Endothelial cell of umbilical vein (primary cell): ENCODE measurements at regions not wholly inside any gene's neighbourhood (a gene's known extent, or its start where the extent isn't known, plus 50 kb on each side); places are given as distances from the start of the nearest gene placed in this dataset.

Source experiments
- EZH2 ChIP-seq: IDR thresholded peaks from 2 replicates; pipeline ENCODE4 v1.6.1; 2012; ENCODE audit warnings: borderline replicate concordance, low read depth, mild to moderate bottlenecking, moderate library complexity, low read length, inconsistent platforms; ENCODE audit not compliant: severe bottlenecking
- FOS ChIP-seq: IDR thresholded peaks from 2 replicates; pipeline ENCODE4 v1.6.1; 2011; ENCODE audit warnings: mild to moderate bottlenecking, low read length, moderate library complexity, borderline replicate concordance; ENCODE audit not compliant: insufficient read depth
- MYC ChIP-seq: IDR thresholded peaks from one replicate; pipeline ENCODE4 v1.6.1; 2011; ENCODE audit warnings: mild to moderate bottlenecking, low read depth, low read length
- POLR2A ChIP-seq: IDR thresholded peaks from 2 replicates; pipeline ENCODE4 v1.6.1; 2012; ENCODE audit warnings: low read depth, mild to moderate bottlenecking, control low read depth, low read length
- POLR2AphosphoS5 ChIP-seq: IDR thresholded peaks from 2 replicates; pipeline ENCODE4 v1.6.1; 2012; ENCODE audit warnings: low read depth, mild to moderate bottlenecking, control low read depth, low read length, moderate library complexity; ENCODE audit not compliant: insufficient read depth
- TF ChIP-seq, protein P1 (sequence below), 2 donors: IDR thresholded peaks; 1 replicate in 1 of 2; 2 replicates in 1 of 2; pipeline ENCODE4 v1.5.1; 2011; ENCODE audit warnings: low read length in 2 of 2, mild to moderate bottlenecking in 2 of 2, moderate library complexity in 2 of 2, control low read depth in 1 of 2, inconsistent platforms in 1 of 2, low read depth in 1 of 2; ENCODE audit not compliant: insufficient read depth in 1 of 2; ENCODE audit errors: extremely low read depth in 1 of 2

DNA sequence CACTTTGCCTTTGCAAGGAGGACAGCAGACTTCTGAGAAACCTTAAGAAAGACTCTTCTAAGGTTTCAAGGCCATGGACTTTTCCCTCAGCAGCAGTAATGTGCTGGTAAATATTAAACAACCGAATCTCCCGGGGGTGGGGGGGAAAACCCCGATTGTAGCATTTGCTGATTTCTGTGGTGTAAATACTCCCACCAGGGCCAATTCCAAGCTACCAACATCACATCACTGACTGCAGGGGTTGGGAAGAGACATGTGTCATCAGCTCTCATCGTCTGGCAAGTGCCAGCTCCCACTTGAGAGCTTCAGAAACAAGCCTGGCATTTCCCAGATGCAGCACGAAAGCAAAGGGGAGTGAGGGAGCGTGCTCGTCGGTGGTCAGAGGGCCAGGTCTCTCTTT lies 101.2 kb downstream of the BCOR start:
- TF ChIP-seq, protein P1, sequence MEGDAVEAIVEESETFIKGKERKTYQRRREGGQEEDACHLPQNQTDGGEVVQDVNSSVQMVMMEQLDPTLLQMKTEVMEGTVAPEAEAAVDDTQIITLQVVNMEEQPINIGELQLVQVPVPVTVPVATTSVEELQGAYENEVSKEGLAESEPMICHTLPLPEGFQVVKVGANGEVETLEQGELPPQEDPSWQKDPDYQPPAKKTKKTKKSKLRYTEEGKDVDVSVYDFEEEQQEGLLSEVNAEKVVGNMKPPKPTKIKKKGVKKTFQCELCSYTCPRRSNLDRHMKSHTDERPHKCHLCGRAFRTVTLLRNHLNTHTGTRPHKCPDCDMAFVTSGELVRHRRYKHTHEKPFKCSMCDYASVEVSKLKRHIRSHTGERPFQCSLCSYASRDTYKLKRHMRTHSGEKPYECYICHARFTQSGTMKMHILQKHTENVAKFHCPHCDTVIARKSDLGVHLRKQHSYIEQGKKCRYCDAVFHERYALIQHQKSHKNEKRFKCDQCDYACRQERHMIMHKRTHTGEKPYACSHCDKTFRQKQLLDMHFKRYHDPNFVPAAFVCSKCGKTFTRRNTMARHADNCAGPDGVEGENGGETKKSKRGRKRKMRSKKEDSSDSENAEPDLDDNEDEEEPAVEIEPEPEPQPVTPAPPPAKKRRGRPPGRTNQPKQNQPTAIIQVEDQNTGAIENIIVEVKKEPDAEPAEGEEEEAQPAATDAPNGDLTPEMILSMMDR (IDR thresholded peaks at IDR 0.05; ENCODE audit: extremely low read depth in 1 of 2, insufficient read depth in 1 of 2, low read depth in 1 of 2, low read length in 2 of 2), result no peak
- TF ChIP-seq POLR2A, result no peak
- TF ChIP-seq EZH2, result no peak
- no peak for TF ChIP-seq POLR2AphosphoS5
- TF ChIP-seq FOS, result no peak
- TF ChIP-seq MYC, result no peak
